Heart left ventricle (tissue), 16 donors: ENCODE measurements at regions not wholly inside any gene's neighbourhood (a gene's known extent, or its start where the extent isn't known, plus 50 kb on each side); places are given as distances from the start of the nearest gene placed in this dataset.

Experiments used
- ATAC-seq, 4 donors: fragments of 200-7000 bp; cut with Tn5 transposase; one replicate each; pipeline ENCODE4 v1.9.1; 2020 to 2022; ENCODE audit warnings: moderate library complexity in 4 of 4, mild to moderate bottlenecking in 3 of 4, moderate number of reproducible peaks in 1 of 4
- DNase-seq, 5 donors: peaks; one replicate each; pipeline ENCODE4 v3.0.0-alpha.2; 2020
- H3K27ac ChIP-seq, 12 donors: fragments of 200-600 bp; sonication (generic) in 4 of 12; one replicate each; pipeline versions ENCODE4 v1.5.0 to v1.8.0; 2016 to 2022; ENCODE audit warnings: mild to moderate bottlenecking in 2 of 12
- H3K27me3 ChIP-seq, 9 donors: fragments of 200-600 bp; sonication (generic) in 2 of 9; one replicate each; pipeline versions ENCODE4 v1.5.1 to v1.8.0; 2016 to 2022; ENCODE audit warnings: mild to moderate bottlenecking in 3 of 9
- H3K36me3 ChIP-seq, 9 donors: fragments of 200-600 bp; sonication (generic) in 2 of 9; one replicate each; pipeline versions ENCODE4 v1.5.0 to v1.8.0; 2018 to 2022; ENCODE audit warnings: mild to moderate bottlenecking in 2 of 9
- H3K4me1 ChIP-seq, 12 donors: fragments of 200-600 bp; sonication (generic) in 4 of 12; one replicate each; pipeline versions ENCODE4 v1.5.0 to v1.8.0; 2016 to 2022; ENCODE audit warnings: mild to moderate bottlenecking in 3 of 12
- H3K4me3 ChIP-seq, 12 donors: fragments of 200-600 bp; sonication (generic) in 4 of 12; one replicate each; pipeline versions ENCODE4 v1.5.0 to v1.8.0; 2017 to 2022; ENCODE audit warnings: mild to moderate bottlenecking in 9 of 12, moderate library complexity in 4 of 12
- H3K9me3 ChIP-seq, 12 donors: fragments of 200-600 bp; sonication (generic) in 4 of 12; one replicate each; pipeline versions ENCODE4 v1.5.0 to v1.8.0; 2016 to 2022; ENCODE audit warnings: mild to moderate bottlenecking in 1 of 12
- POLR2A ChIP-seq, 2 donors: fragments of 450-650 bp; IDR thresholded peaks; one replicate each; pipeline ENCODE4 v1.6.1; 2017; ENCODE audit warnings: antibody characterized with exemption in 2 of 2, mild to moderate bottlenecking in 2 of 2, moderate library complexity in 2 of 2
- WGBS, 4 donors: extraction: QIAGEN DNeasy Blood & Tissue Kit in 2 of 4; methylation state at CpG; one replicate each; pipeline versions ENCODE4 v1.1.5 to v1.1.7; 2013 to 2018; 5-methylcytosine and 5-hydroxymethylcytosine counted together
- intact Hi-C, 10 donors: fragments of 100-400 bp; cut with DNase I; formaldehyde crosslinking; loops; one replicate each; pipeline versions ENCODE4 v1.11.1 to v1.14.2; 2022
- TF ChIP-seq, protein P1 (sequence below), 12 donors: fragments of 200-600 bp; sonication (generic) in 4 of 12; IDR thresholded peaks; one replicate each; pipeline versions ENCODE4 v1.5.0 to v1.8.0; 2018 to 2022; ENCODE audit warnings: antibody characterized with exemption in 12 of 12, mild to moderate bottlenecking in 5 of 12
- donor health status: ischemic (EF 13 %, LVEDD 7.1; RV severe dilation, severe dysfunction).
- donor health status: healthy with polysubstance abuse.
- donor health status: DM: no; HTN: yes; CAD: no.
- donor health status: DM: no; HTN: no; CAD: no.
- donor health status: ischemic (EF 25% LVEDD 6.9; RV normal size, moderate dysfunction).
- donor health status: ischemic (EF 25% LVEDD 5.7; RV mildly dilated, moderate dysfunction).
- donor health status: healthy.
- donor health status: DM: yes; HTN: yes; CAD: no.
- donor health status: ischemic (EF 35%, LVEDD 5.7; RV mildly dilated, moderate dysfunction).
- donor health status: nonischemic (EF 11% LVEDD 7.7; RV severe dilation, severe dysfunction).
- donor health status: DM: yes; HTN: yes; CAD: no.
- donor health status: PGD.
- donor health status: ischemic (EF 29% LVEDD 5.4; RV normal size, mild dysfunction).
- donor health status: nonischemic (EF 23%, LVEDD 6.1; RV moderate dilation, normal function).

DNA sequence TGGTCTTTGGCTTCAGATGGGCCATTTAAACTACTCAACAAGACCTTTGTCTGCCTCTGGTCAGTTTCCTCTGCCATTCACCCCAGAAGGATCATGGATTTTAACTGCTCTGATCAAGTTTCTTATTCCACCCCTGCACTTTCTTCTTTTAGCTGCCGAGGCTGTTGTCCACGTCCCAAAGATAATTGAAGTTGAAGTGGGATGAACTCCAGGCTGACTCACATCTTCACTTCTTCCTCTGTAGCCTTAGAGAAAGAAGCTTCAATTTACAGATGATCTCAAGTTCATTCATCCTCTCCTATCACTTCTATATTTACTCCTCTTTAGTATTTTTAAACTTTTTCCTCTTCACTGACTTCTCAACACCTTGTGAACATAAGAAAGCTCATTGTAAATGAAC, 651.6 kb downstream of the UTRN start:
- H3K4me1 ChIP-seq: no peaks in the 10 kb centered on the region
- no peak for ATAC-seq
- H3K36me3 ChIP-seq: no peaks in the 10 kb centered on the region
- intact Hi-C loops: loop anchor here in 5 of 10 donors (10.0 kb wide), 3 partner anchors 352 to 832 kb away; no protein-coding TSS in a partner anchor
- no peak overlapping the region for H3K27ac ChIP-seq
- 48 to 59% (median 57%) methylated on average over 2 of the region's 2 CpGs for WGBS, 4 donors
- H3K27me3 ChIP-seq: no peaks in the 10 kb centered on the region
- DNase-seq: no peak
- H3K9me3 ChIP-seq: peaks cover 0 to 18% (median 4%) of the 10 kb centered on the region in 12 donors
- no peak for TF ChIP-seq POLR2A (IDR thresholded peaks at IDR 0.05)
- TF ChIP-seq, protein P1, sequence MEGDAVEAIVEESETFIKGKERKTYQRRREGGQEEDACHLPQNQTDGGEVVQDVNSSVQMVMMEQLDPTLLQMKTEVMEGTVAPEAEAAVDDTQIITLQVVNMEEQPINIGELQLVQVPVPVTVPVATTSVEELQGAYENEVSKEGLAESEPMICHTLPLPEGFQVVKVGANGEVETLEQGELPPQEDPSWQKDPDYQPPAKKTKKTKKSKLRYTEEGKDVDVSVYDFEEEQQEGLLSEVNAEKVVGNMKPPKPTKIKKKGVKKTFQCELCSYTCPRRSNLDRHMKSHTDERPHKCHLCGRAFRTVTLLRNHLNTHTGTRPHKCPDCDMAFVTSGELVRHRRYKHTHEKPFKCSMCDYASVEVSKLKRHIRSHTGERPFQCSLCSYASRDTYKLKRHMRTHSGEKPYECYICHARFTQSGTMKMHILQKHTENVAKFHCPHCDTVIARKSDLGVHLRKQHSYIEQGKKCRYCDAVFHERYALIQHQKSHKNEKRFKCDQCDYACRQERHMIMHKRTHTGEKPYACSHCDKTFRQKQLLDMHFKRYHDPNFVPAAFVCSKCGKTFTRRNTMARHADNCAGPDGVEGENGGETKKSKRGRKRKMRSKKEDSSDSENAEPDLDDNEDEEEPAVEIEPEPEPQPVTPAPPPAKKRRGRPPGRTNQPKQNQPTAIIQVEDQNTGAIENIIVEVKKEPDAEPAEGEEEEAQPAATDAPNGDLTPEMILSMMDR (IDR thresholded peaks at IDR 0.05): no peak
- no peak overlapping the region for H3K4me3 ChIP-seq

DNA sequence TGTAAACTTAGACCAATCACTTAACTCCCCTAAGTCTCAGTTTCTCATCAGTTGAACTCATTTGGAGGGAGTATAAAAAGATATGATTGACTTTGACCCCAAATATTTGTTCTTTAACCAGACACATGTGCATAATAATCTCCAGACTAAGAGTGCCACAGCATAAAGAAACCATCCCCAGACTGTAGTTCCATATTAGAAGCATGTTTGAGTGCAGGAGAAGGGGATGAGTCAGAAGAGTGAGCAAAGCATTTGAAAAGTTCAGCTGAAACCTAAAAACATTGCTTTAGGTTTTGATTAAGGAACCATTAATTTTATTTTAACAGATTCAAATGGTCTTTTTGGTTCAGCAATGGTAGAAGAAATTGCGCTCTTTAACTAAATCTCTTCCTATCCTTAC, 654.8 kb downstream of the UTRN start:
- intact Hi-C loops: loop anchor here in 5 of 10 donors (10.0 kb wide), 3 partner anchors 355 to 835 kb away; no protein-coding TSS in a partner anchor
- peaks cover 0 to 7% (median 0%) of the 10 kb centered on the region in 12 donors for H3K9me3 ChIP-seq
- no peak overlapping the region for H3K4me3 ChIP-seq
- 97 to 100% (median 99%) methylated on average over 1 of the region's 1 CpG for WGBS, 4 donors
- no peak for ATAC-seq
- H3K27me3 ChIP-seq: no peaks in the 10 kb centered on the region
- H3K27ac ChIP-seq: no peak overlapping the region
- no peaks in the 10 kb centered on the region for H3K4me1 ChIP-seq
- no peak for TF ChIP-seq POLR2A (IDR thresholded peaks at IDR 0.05)
- TF ChIP-seq, protein P1 (IDR thresholded peaks at IDR 0.05): no peak
- DNase-seq: no peak
- H3K36me3 ChIP-seq: no peaks in the 10 kb centered on the region

DNA sequence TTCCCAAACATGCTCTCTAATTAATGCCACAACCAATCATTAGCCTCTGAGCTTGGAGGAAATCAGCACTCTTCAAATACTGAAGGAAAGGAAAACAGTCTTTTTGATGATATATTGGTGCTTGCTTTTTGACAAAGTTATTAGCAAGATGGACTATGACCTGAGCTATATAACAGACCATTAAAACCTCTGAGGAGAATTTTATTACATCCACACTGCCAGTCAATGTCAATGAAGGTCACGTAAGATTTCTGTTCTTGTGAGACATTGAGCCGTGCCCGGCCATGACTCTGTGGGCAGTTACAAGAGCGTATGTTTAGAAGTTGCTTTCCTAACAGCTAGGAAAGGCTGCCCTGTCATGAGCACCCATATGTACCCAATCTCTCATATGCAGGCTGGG, 659.0 kb downstream of the UTRN start:
- ATAC-seq: no peak

DNA sequence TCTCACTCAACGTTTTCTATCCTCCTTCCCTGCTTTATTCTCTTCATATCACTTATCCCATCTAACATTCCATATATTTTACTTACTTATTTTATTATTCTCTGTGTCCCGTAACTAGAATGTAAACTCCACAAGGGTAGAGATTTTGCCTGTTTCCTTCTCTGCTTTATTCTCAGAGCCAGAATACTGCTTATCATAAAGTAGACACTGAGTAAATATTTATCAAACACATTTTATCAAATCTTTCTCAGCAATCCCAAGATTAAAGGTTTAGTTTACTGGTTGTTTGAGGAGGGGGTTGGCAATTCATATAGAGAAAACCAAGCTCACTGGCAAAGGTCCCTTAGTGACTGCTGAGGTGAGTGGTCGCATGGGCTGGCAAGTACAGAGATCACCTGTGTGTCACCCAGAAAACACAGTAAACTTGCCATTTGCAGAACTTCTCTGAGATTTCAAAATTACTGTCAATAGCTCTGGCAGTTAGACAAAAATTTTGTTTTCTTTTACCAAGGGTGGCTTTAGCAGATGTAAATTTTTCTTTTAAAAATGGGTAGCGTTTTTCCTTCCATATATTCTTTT, 662.4 kb downstream of the UTRN start:
- intact Hi-C loops: no loop called here

More for the DNA sequence above, 659.0 kb downstream of the UTRN start:
- H3K4me1 ChIP-seq: no peaks in the 10 kb centered on the region
- no peak for DNase-seq
- H3K27me3 ChIP-seq: no peaks in the 10 kb centered on the region
- WGBS, 4 donors: 92 to 97% (median 95%) methylated on average over 4 of the region's 4 CpGs
- intact Hi-C loops: no loop called here
- no peak overlapping the region for H3K27ac ChIP-seq
- H3K9me3 ChIP-seq: no peaks in the 10 kb centered on the region
- TF ChIP-seq, protein P1 (IDR thresholded peaks at IDR 0.05): no peak
- TF ChIP-seq POLR2A (IDR thresholded peaks at IDR 0.05): no peak
- no peak overlapping the region for H3K4me3 ChIP-seq
- H3K36me3 ChIP-seq: no peaks in the 10 kb centered on the region

More for the DNA sequence above, 662.4 kb downstream of the UTRN start:
- DNase-seq: no peak
- Histone ChIP-seq H3K36me3 (no peaks in the 10 kb centered on the region), H3K4me1 (no peaks in the 10 kb centered on the region), H3K9me3 (no peaks in the 10 kb centered on the region), H3K4me3 (no peak overlapping the region), H3K27ac (no peak overlapping the region), H3K27me3 (no peaks in the 10 kb centered on the region)
- TF ChIP-seq, protein P1 (IDR thresholded peaks at IDR 0.05): no peak
- TF ChIP-seq POLR2A (IDR thresholded peaks at IDR 0.05): no peak
- 66 to 79% (median 75%) methylated on average over 4 of the region's 4 CpGs for WGBS, 4 donors
- ATAC-seq: no peak
